Ovary (tissue), 3 donors: ENCODE measurements at regions not wholly inside any gene's neighbourhood (a gene's known extent, or its start where the extent isn't known, plus 50 kb on each side); places are given as distances from the start of the nearest gene placed in this dataset.

Source experiments
- CTCF ChIP-seq, 3 donors: fragments of 450-650 bp in 2 of 3; fragments of 200-600 bp in 1 of 3; IDR thresholded peaks; one replicate each; pipeline versions ENCODE4 v1.5.1 to v1.8.0; 2016 to 2022; ENCODE audit warnings: antibody characterized with exemption in 3 of 3, mild to moderate bottlenecking in 1 of 3
- EP300 ChIP-seq: sonication (generic); formaldehyde crosslinking; IDR thresholded peaks from one replicate; pipeline ENCODE4 v1.6.1; 2017; ENCODE audit warnings: antibody characterized with exemption
- POLR2A ChIP-seq: fragments of 450-650 bp; IDR thresholded peaks from one replicate; pipeline ENCODE4 v1.6.1; 2017; ENCODE audit warnings: antibody characterized with exemption, mild to moderate bottlenecking, moderate library complexity
- donor health status: DM: no; HTN: no; CAD: no.

DNA sequence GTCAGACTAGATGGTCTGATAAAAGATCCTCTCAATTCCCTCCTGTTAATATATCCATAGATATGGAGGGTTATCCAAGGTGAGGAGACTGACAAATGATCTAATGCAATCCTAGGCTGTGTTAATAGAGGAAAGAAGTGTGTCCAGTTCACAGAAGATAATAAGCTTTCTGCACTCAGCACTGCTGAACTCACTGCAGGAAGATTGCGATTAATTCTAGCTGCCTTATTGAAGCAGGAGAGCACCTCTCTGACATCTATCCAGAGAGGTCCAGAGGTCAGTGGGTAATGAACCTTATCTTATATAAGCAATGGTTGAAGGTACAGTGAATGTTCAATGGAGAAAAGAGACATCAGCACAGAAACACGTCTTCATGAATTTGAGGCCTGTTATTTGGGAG, 75.9 kb upstream of the SLC10A2 start:
- TF ChIP-seq POLR2A (no peak), CTCF (IDR thresholded peaks at IDR 0.05) (no peak), EP300 (no peak)
